ENCODE measurements at regions not wholly inside any gene's neighbourhood (a gene's known extent, or its start where the extent isn't known, plus 50 kb on each side); places are given as distances from the start of the nearest gene placed in this dataset.

DNA sequence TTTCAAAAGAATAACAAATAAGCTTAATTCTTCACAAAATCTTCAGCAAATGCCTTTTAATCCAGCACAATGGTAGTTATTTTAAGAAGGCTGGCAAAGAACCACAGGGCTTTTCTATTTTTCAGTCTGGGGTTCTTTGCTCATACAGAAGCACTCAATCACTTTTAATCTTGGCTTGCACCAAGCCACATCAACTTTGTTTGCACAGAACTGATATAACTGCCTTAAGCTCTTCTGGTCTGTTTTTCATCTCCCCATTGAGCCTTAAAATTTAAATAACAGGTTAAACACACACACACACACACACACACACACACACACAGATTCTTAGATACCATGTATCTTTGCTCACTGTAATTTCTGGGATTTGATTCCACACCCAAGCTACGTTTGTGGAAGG, 377.0 kb downstream of the GATA3 start:
- DNase-seq (ENCODE audit: low read depth) = no peak

DNA sequence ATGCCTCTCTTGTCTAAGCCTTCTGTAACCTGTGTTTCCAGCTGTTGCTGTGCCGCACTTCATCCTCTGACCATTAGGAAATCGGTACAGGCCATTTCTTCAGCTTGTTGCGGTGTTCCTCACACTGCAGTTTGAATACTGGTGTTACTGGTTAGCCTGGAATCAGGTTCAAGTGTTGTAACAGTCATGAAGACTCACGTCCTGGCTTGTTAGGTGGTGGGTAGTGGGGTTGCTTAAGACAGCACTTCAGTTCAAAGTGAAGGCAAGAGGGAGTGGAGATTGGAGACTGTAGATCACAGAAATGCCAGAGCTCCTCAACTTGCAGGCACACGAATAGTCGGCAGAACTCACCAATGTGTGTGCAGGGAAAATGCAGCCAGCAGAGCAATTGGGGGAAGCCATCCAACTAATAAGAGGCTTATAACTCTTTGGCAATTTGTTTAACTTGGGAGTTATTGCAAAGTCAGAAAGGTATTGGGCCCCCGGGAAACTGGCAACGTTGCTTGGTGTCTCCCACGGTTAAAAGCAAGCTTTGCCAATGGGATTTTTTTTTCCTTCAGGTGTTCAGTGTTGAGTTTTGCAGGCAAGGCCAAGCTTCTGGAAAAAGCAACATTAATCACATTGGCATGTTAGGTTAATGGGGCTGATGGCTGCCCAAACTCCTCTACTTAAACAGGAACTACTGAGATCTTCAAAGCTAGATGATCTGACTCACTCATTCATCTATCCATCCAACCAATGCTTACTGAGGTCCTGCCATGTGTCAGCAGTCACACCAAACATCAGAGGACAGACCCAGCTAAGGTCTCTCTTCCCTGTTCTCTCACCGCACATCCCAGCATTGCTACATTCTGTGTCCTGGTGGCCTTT, 380.9 kb downstream of the GATA3 start:
- DNase-seq (ENCODE audit: low read depth) = no peak

DNA sequence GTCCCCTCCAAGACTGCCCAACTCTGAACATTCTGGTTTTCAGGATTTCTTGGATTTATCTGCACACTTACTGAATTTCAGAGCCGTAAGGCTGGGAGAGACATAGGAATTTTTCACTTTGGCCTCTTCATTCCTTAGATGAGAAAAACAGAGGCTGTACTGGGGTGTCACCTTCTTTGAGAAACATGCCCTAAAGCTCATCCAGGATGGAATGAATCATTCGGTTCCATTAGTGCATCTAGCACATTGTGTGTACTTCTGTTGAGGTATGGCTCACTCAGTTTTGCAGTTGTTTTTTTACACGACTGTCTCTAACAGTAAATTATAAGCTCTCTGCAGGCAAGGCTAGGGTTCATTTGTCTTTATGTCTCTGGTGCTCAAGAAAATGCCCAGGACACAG, 383.4 kb downstream of the GATA3 start:
- no peak for DNase-seq (ENCODE audit: low read depth)

DNA sequence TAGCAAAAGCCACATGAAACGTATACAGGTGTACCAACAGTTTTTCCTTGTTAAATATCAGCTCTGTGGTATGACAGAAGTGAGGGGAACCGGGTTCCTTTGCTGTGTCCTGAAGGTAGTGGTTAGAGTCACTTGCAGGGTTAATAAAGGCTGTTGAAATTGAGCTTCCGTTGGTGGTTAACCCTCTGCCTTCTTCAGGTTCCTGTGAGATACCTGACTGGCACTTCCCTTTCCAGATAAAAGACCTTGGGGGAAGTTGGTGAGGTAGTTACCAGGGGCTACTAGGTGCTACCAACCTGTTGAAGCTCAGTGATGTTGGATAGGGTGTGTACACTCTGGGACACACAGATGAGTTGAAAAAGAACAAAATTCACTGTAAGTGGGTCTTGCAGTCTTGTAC, 384.1 kb downstream of the GATA3 start:
- no peak for DNase-seq (ENCODE audit: low read depth)

DNA sequence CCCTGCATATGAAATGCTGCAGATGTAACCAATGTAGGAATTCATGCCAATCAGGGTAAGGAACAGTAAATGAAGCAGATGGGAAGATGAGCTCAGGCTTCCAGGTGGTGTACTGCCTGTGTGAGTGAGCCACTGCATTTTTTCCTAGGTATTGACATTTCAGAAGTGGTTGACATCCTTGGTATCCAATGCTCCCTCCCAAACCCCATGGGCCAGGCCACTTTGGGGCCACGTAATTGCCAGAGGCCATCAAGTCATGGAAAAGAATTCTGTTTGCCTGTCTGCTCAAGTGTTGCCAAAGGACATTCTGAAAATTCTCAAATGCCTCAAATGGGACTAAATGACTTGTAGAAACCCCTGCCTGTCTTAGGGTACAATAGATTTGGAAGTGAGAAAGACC, 384.6 kb downstream of the GATA3 start:
- DNase-seq (ENCODE audit: low read depth) = no peak

- no peak for DNase-seq (ENCODE audit: low read depth)
Observed at GRCh38 chr10:8444630-8445029, 390.1 kb downstream of the GATA3 start.

DNA sequence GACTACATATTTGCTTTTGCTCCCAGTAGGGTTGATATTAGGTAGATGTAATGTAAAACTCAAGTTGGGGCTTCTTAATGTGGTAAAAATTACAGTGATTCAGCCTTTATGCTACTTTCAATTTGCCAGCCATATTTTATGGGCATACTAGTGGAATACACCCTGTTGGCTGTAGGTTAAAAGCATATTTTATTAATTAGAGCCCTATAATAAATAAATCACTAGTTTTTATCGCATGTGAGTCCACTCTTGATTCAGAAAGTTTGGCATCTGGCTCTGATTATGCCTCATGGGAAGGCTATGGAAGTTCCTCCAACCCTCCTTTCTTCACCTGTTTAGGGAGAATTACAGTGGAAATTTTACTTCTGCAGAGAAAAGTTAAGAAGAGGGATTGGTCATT, 390.9 kb downstream of the GATA3 start:
- no peak for DNase-seq (ENCODE audit: low read depth)

DNA sequence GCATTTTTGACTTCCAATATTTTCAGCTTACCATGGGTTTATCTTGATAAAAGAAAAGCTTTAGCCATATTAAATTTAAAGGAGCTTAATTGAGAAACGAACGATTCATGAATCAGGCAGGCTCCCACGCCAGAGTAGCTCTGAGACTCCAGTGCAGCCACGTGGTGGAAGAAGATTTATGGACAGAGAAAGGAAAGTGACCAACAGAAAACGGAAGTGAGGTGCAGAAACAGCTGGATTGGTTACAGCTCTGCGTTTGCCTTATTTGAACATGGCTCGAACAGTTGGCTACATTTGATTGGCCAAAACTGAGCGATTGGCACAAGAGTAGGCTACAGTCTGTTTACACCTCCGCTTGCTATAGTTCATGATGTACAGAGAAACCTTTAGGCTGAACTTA, 395.4 kb downstream of the GATA3 start:
- DNase-seq (ENCODE audit: low read depth) = no peak

- no peak for DNase-seq (ENCODE audit: low read depth)
Observed at GRCh38 chr10:8453587-8453986, 399.1 kb downstream of the GATA3 start.

DNA sequence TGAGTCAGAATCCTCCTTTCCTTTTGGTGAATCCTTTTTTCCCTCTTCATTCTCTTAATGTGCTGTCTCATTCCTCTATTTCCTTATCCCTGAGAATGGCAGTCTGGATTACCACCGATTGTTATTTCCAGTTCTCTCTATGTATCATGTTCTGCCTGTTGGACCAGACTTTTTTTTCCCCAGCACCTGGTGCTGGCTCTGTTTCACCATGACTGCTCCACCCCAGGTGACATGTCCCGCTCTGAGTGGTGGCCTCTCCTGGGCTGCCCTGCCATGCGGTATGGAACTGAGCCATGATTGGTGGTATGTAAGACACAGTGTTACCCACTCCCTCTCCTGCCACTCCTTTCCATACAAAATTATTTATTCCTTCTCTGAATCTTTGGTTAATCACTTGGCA, 399.9 kb downstream of the GATA3 start:
- no peak for DNase-seq (ENCODE audit: low read depth)

- no peak for DNase-seq (ENCODE audit: low read depth)
Observed at GRCh38 chr10:8455181-8455580, 400.7 kb downstream of the GATA3 start.

DNA sequence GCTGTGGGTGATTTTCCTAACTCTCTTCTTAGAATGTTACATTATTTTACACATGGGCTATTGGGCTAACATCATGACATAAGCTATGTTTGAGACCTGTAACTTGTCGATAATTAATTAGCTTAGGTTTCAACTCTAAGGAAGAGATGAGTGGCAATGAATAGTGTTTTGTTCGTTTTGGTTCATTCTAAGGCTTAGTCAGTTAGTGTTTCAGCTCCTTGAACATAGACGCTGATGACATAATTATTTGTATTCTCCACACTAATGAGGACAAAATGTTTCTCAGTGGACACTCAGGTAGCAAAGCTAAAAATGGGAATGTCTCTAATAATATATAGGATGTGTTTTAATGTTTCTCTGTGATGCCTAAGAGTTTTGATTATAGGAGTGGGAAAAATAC, 401.9 kb downstream of the GATA3 start:
- DNase-seq (ENCODE audit: low read depth) = no peak

DNA sequence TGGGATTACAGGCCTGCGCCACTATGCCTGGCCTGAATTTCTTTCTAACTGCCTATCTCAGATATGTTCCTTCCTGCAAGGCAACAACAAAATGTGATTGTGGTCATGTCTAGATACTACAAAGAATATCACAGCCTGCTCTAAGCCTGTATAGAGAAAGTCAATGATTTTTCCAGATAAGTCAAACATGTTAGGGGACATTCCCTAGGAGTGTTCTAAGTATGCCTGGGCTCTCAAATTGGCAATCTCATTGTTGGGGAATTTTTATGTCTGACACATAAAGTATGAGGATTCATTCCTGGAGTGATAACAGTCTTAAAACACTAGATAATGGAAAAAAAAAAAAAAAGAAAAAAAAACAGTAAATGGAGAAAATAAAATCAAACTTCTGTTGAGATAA, 406.1 kb downstream of the GATA3 start:
- no peak for DNase-seq (ENCODE audit: low read depth)

DNA sequence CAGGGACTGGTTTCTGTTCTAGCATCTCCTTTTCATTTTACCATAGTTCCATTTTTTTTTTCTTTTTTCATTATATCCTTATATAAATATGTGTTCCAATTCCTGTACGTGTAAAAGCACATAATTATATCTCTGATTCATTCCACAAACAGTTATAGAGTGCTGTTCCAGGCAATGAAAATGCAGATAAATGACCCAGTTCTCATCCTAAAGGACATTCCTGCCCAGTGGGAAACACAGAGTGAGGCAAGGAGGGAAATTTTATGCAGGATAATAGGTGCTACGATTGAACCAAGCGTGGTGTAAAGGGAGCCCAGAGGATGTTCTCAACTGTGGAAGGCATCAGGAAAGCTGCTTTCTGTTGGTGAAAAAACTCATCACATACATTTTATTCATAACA, 408.1 kb downstream of the GATA3 start:
- no peak for DNase-seq (ENCODE audit: low read depth)

GRCh38 chr10:8463853-8464252, 409.4 kb downstream of the GATA3 start:
- DNase-seq (ENCODE audit: low read depth) = no peak

DNA sequence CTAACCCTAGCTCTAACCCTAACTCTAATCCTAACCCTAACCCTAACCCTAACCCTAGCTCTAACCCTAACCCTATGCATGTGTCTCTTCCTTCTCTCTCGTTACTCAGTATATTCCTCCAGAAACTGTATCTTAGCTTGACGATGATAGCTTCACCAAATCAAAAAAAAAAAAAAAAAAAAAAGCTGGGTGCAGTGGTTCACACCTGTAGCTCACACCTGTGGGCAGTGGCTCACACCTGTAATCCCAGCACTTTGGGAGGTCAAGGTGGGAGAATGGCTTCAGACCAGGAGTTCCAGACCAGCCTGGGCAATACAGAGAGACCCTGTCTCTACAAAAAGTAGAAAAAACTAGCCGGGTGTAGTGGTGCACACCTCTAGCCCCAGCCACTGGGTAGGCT, 414.0 kb downstream of the GATA3 start:
- DNase-seq (ENCODE audit: low read depth) = no peak

GRCh38 chr10:8473205-8473604, 418.7 kb downstream of the GATA3 start:
- no peak for DNase-seq (ENCODE audit: low read depth)

GRCh38 chr10:8477300-8477699, 422.8 kb downstream of the GATA3 start:
- no peak for DNase-seq (ENCODE audit: low read depth)

GRCh38 chr10:8481718-8482504, 427.4 kb downstream of the GATA3 start:
- no peak for DNase-seq (ENCODE audit: low read depth)

DNA sequence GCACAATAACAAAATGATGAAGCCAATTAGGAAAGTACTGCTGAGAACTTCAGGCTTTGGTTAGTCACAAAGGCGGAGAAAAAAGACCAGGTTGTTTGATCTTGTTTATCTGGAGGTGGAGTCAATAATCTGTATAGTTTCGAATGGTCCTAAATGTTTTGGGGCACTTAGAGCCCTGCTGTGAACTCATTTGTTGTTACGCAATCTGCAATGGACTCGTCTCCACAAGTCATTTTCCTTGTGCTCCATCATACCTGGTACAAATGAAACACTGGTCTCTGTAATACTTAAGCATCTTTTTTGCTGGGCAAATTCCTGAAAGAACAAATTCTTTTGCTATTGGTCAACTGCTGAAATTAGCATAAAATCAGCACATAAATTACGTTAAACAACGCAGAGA, 430.5 kb downstream of the GATA3 start:
- no peak for DNase-seq (ENCODE audit: low read depth)

DNA sequence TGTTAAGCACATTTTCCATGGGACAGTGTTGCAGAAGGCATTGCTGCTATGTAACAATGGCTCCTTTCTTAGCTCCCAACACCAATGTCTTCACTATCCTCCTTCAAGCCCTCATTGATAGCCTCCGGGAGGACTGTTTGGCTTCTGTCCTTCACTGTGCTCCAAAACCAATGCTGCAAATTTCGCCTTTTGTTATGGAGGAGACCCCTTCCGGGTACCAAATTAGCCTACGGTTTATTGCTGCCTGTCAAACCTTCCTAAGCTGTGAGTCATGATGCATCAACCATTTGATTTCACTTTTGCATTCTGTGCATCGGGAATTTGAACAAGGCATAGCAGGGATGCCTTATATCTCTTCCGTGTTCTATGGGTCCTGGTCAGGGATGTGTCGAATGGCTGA, 432.9 kb downstream of the GATA3 start:
- DNase-seq (ENCODE audit: low read depth) = no peak

DNA sequence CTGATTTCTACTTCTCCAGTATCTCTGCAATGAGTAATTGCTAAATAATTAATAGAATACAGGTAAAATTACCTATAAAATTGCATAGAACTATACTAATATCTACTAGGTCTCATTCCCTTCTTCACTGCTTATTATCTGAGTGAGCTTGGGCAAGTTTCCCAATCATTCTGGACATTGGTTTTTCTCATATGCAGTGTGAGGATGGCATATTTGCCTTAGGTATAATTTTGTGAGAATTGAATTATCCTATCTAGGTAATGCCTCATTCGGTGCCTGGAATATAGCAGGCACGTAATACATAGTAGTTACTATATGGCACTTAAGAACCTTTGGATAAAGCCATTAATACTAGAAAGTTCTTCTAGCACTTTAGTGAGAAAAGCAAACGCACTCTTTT, 434.7 kb downstream of the GATA3 start:
- no peak for DNase-seq (ENCODE audit: low read depth)

- DNase-seq (ENCODE audit: low read depth) = no peak
Observed at GRCh38 chr10:8489823-8490222, 435.3 kb downstream of the GATA3 start.

GRCh38 chr10:8498290-8498689, 443.8 kb downstream of the GATA3 start:
- DNase-seq (ENCODE audit: low read depth) = no peak

All from ELR (cell line).